Neural cell (in vitro differentiated cells): ENCODE measurements at regions not wholly inside any gene's neighbourhood (a gene's known extent, or its start where the extent isn't known, plus 50 kb on each side); places are given as distances from the start of the nearest gene placed in this dataset.

Experiments
- CTCF ChIP-seq: fragments of 450-650 bp; IDR thresholded peaks from 2 replicates; pipeline ENCODE4 v1.5.1; 2014; ENCODE audit warnings: antibody characterized with exemption, mild to moderate bottlenecking, moderate library complexity; ENCODE audit not compliant: poor library complexity, severe bottlenecking
- EP300 ChIP-seq: fragments of 450-650 bp; conservative IDR thresholded peaks from 2 replicates; pipeline ENCODE4 v1.6.1; 2014; ENCODE audit warnings: antibody characterized with exemption, mild to moderate bottlenecking, moderate library complexity; ENCODE audit not compliant: poor library complexity, severe bottlenecking
- EZH2 ChIP-seq: fragments of 200-600, 300-800 bp; shearing (Covaris generic), sonication (generic); IDR thresholded peaks from 2 replicates; pipeline ENCODE4 v1.6.1; 2014; ENCODE audit warnings: antibody characterized with exemption, low read length, borderline replicate concordance, mild to moderate bottlenecking; ENCODE audit not compliant: insufficient read depth, poor library complexity, severe bottlenecking
- MXI1 ChIP-seq: fragments of 450-650 bp; conservative IDR thresholded peaks from 2 replicates; pipeline ENCODE4 v1.6.1; 2014; ENCODE audit warnings: antibody characterized with exemption, mild to moderate bottlenecking; ENCODE audit not compliant: poor library complexity, severe bottlenecking
- POLR2AphosphoS5 ChIP-seq: IDR thresholded peaks from 2 replicates; pipeline ENCODE4 v1.6.1; 2012
- RAD21 ChIP-seq: fragments of 450-650 bp; conservative IDR thresholded peaks from 2 replicates; pipeline ENCODE4 v1.6.1; 2014; ENCODE audit warnings: antibody characterized with exemption, mild to moderate bottlenecking, moderate library complexity
- REST ChIP-seq: IDR thresholded peaks from 2 replicates; pipeline ENCODE4 v1.6.1; 2012; ENCODE audit warnings: borderline replicate concordance
- SMC3 ChIP-seq: fragments of 450-650 bp; conservative IDR thresholded peaks from 2 replicates; pipeline ENCODE4 v1.6.1; 2014; ENCODE audit warnings: antibody characterized with exemption, mild to moderate bottlenecking, moderate library complexity; ENCODE audit not compliant: poor library complexity
- TAF1 ChIP-seq: IDR thresholded peaks from 2 replicates; pipeline ENCODE4 v1.6.1; 2012; ENCODE audit warnings: low read depth

- TF ChIP-seq CTCF (no peak), EP300 (no peak), POLR2AphosphoS5 (no peak), REST (no peak), EZH2 (no peak), MXI1 (no peak), RAD21 (no peak), TAF1 (no peak), SMC3 (no peak)
Measured at GRCh38 chr13:39803851-39804250, 148.4 kb downstream of the COG6 start.
